Large intestine (tissue), 3 donors: ENCODE measurements at regions not wholly inside any gene's neighbourhood (a gene's known extent, or its start where the extent isn't known, plus 50 kb on each side); places are given as distances from the start of the nearest gene placed in this dataset.

ENCODE experiments used
- DNase-seq, 2 donors: peaks; one replicate each; pipeline versions ENCODE4 v3.0.0 to v3.0.0-alpha.2; 2013
- H3K27ac ChIP-seq: one replicate; pipeline ENCODE4 v1.5.1; 2013; ENCODE audit warnings: low read length
- H3K27me3 ChIP-seq: 2 replicates; pipeline ENCODE4 v1.6.1; 2013; ENCODE audit warnings: low read length; ENCODE audit not compliant: control insufficient read depth, insufficient read depth
- H3K36me3 ChIP-seq: 2 replicates; pipeline ENCODE4 v1.6.1; 2013; ENCODE audit warnings: low read length; ENCODE audit not compliant: control insufficient read depth, insufficient read depth
- H3K4me1 ChIP-seq: one replicate; pipeline ENCODE4 v1.6.1; 2013; ENCODE audit warnings: low read length; ENCODE audit not compliant: control insufficient read depth, insufficient read depth
- H3K4me3 ChIP-seq: one replicate; pipeline ENCODE4 v1.5.1; 2013; ENCODE audit warnings: low read length
- H3K9me3 ChIP-seq: one replicate; pipeline ENCODE4 v1.6.1; 2013; ENCODE audit warnings: mild to moderate bottlenecking, low read depth, low read length, moderate library complexity; ENCODE audit not compliant: control insufficient read depth
- WGBS: methylation state at CpG from one replicate; pipeline ENCODE4 v1.1.5; 2013; ENCODE audit warnings: low lambda C conversion rate; ENCODE audit not compliant: insufficient coverage; 5-methylcytosine and 5-hydroxymethylcytosine counted together

GRCh38 chr15:47824147-47824546, 106.8 kb downstream of the SEMA6D start:
- Histone ChIP-seq H3K27ac (no peak overlapping the region), H3K4me1 (no peaks in the 10 kb centered on the region), H3K27me3 (no peaks in the 10 kb centered on the region), H3K36me3 (no peaks in the 10 kb centered on the region), H3K9me3 (no peaks in the 10 kb centered on the region), H3K4me3 (no peak overlapping the region)
- no peak for DNase-seq
- no CpG with 5 or more reads among the region's 4 CpGs for WGBS

DNA sequence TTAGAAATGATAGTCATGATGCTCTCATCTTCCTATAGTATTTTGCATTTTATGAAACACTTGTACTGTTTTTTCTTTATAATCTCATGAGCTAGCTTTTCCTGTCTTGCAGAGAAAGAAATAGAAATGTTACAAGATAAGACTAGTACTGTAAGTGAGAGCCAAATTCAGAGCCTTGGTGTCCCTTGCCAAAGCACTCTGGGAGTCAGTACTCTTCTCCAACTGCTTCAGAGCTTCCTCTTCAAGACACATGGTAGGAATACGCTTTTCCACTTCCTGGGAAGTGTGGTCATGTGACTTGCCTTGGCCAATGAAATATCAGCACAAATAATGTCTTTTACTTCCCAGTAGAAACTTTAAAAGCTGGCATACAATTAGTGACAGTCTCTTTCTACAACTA, 112.4 kb downstream of the SEMA6D start:
- Histone ChIP-seq H3K9me3 (no peaks in the 10 kb centered on the region), H3K4me3 (no peak overlapping the region), H3K4me1 (no peaks in the 10 kb centered on the region), H3K36me3 (no peaks in the 10 kb centered on the region), H3K27me3 (no peaks in the 10 kb centered on the region), H3K27ac (no peak overlapping the region)
- WGBS = no CpG with 5 or more reads among the region's 1 CpG
- DNase-seq = no peak

GRCh38 chr15:47834093-47834492, 116.8 kb downstream of the SEMA6D start:
- no peaks in the 10 kb centered on the region for H3K4me1 ChIP-seq
- no CpG with 5 or more reads among the region's 1 CpG for WGBS
- H3K9me3 ChIP-seq = no peaks in the 10 kb centered on the region
- no peaks in the 10 kb centered on the region for H3K27me3 ChIP-seq
- no peak overlapping the region for H3K27ac ChIP-seq
- H3K4me3 ChIP-seq = no peak overlapping the region
- H3K36me3 ChIP-seq = no peaks in the 10 kb centered on the region
- DNase-seq = no peak

- Histone ChIP-seq H3K4me1 (no peaks in the 10 kb centered on the region), H3K4me3 (no peak overlapping the region), H3K27ac (no peak overlapping the region), H3K9me3 (no peaks in the 10 kb centered on the region), H3K27me3 (no peaks in the 10 kb centered on the region), H3K36me3 (no peaks in the 10 kb centered on the region)
- DNase-seq = no peak
- WGBS = 80% methylated on average over 1 of the region's 6 CpGs
These were observed 122.0 kb downstream of the SEMA6D start for GRCh38 chr15:47839233-47839825.

DNA sequence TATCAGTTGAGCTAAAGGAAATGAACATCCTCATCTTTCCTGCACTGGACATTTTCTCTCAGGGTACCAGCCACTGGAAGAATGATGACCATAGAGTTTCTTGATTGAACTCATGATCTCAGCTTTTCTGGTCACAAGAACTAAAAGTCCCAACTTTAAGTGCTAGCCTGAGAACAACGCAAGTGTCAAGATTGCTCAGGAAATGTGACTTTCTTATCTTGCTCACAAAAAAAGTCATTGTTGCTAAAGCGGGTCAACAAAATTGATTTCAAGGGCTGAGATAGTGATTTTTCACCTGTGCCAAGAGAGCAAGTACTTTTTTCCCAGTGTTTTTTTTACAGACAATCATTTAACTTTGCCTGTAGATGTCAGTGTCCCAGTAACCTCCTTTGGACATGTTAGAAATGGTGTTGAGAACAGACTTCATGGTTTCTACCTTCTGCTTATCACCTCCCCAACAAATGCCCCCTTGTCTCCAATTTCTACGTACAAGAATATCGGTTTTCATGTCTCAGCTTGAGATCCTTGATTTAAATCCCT, 125.9 kb downstream of the SEMA6D start:
- no peaks in the 10 kb centered on the region for H3K4me1 ChIP-seq
- no peaks in the 10 kb centered on the region for H3K9me3 ChIP-seq
- H3K4me3 ChIP-seq = no peak overlapping the region
- H3K27me3 ChIP-seq = no peaks in the 10 kb centered on the region
- no peaks in the 10 kb centered on the region for H3K36me3 ChIP-seq
- H3K27ac ChIP-seq = no peak overlapping the region
- no peak for DNase-seq
- WGBS = 100% methylated on average over 2 of the region's 4 CpGs

DNA sequence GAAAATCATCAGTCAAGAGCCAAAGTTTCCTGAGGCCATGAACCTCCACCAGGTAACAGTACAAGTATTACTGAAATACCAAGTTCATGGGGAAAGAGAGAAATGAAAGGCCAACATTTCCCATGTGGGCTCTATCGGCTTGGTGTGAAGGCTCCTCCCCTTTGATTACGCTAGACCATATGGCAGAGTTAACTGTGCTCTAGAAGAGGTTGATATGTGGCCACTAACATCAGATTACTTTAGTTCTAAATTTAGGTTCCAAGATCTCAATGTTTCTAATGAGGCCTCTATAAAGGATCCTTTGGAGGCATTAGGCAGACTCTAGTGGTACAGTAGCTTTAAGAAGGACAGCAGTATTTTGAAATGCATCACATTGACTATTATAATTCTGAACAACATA, 127.1 kb downstream of the SEMA6D start:
- Histone ChIP-seq H3K27me3 (no peaks in the 10 kb centered on the region), H3K9me3 (no peaks in the 10 kb centered on the region), H3K4me3 (no peak overlapping the region), H3K4me1 (no peaks in the 10 kb centered on the region), H3K27ac (no peak overlapping the region), H3K36me3 (no peaks in the 10 kb centered on the region)
- DNase-seq = no peak
- WGBS = no CpG with 5 or more reads among the region's 2 CpGs

- Histone ChIP-seq H3K4me1 (no peaks in the 10 kb centered on the region), H3K27me3 (no peaks in the 10 kb centered on the region), H3K9me3 (no peaks in the 10 kb centered on the region), H3K4me3 (no peak overlapping the region), H3K27ac (no peak overlapping the region), H3K36me3 (no peaks in the 10 kb centered on the region)
- no CpG with 5 or more reads among the region's 2 CpGs for WGBS
- no peak for DNase-seq
These were observed 129.0 kb downstream of the SEMA6D start for GRCh38 chr15:47846128-47846868.

- no peaks in the 10 kb centered on the region for H3K9me3 ChIP-seq
- no peak for DNase-seq
- 83% methylated on average over 2 of the region's 3 CpGs for WGBS
These were observed 129.6 kb downstream of the SEMA6D start for GRCh38 chr15:47846876-47847275.

DNA sequence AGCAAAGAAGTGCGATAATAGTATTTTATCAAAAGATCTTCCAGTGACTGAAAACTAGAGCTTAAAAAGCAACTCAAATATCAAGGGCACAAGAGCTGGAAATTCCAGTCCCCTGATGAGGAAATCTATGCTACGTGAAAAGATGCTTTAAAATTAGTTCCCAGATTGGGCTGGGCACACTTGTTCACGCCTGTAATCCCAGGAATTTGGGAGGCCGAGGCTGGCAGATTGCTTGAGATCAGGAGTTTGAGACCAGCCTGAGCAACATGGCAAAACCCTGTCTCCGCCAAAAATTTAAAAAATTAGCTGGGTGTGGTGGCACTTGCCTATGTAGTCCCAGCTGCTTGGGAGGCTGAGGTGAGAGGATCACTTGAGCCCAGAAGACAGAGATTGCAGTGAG, 138.8 kb downstream of the SEMA6D start:
- Histone ChIP-seq H3K27me3 (no peaks in the 10 kb centered on the region), H3K36me3 (no peaks in the 10 kb centered on the region), H3K4me1 (no peaks in the 10 kb centered on the region), H3K27ac (no peak overlapping the region), H3K4me3 (no peak overlapping the region), H3K9me3 (no peaks in the 10 kb centered on the region)
- 88% methylated on average over 1 of the region's 5 CpGs for WGBS
- DNase-seq = no peak

More at GRCh38 chr15:47846876-47847275, 129.6 kb downstream of the SEMA6D start:
- Histone ChIP-seq H3K36me3 (no peaks in the 10 kb centered on the region), H3K27me3 (no peaks in the 10 kb centered on the region), H3K4me3 (no peak overlapping the region), H3K4me1 (no peaks in the 10 kb centered on the region), H3K27ac (no peak overlapping the region)

DNA sequence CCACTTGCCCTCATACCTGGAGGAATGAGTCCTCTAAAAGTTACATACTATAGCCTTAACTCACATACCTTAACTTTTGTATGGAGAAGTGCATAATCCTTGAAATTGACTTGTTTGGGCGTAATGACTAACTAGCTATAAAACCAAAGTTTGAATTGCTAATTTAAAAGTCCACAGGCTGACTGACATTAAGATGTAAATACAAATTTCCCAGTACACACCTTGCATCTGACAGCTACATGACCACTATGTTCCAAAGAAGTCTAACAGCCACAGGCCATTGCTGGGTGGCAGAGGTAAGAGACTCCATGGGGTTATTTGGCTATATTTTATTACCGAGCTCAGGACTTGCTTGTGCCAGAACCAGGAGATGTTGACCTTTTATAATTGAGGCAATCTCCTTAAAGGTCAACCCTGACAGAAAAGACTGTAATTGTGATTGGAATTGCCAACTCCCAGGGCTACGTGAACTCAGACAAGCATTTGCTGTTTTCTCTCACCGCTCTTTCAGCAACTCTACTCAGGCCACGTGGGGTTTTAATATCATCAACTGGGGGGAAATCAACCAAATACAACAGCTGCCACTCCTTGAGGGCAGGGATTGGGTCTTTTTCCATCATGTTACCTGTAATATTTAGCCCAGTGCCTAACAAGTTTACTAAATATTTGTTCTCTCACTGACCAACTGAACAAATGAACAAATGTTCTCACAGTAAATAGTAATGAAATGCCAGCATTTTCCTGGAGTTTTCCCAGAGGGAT, 139.9 kb downstream of the SEMA6D start:
- H3K27me3 ChIP-seq = no peaks in the 10 kb centered on the region
- no peaks in the 10 kb centered on the region for H3K4me1 ChIP-seq
- no peak for DNase-seq
- 83% methylated on average over 2 of the region's 5 CpGs for WGBS
- H3K27ac ChIP-seq = no peak overlapping the region
- H3K4me3 ChIP-seq = no peak overlapping the region
- no peaks in the 10 kb centered on the region for H3K36me3 ChIP-seq
- no peaks in the 10 kb centered on the region for H3K9me3 ChIP-seq
